GM18520 (cell line): ENCODE measurements at regions not wholly inside any gene's neighbourhood (a gene's known extent, or its start where the extent isn't known, plus 50 kb on each side); places are given as distances from the start of the nearest gene placed in this dataset.

Experiments used
- ATAC-seq: cut with Tn5 transposase; IDR thresholded peaks from one replicate; pipeline ENCODE4 v1.9.1; 2021; ENCODE audit not compliant: unreplicated experiment

DNA sequence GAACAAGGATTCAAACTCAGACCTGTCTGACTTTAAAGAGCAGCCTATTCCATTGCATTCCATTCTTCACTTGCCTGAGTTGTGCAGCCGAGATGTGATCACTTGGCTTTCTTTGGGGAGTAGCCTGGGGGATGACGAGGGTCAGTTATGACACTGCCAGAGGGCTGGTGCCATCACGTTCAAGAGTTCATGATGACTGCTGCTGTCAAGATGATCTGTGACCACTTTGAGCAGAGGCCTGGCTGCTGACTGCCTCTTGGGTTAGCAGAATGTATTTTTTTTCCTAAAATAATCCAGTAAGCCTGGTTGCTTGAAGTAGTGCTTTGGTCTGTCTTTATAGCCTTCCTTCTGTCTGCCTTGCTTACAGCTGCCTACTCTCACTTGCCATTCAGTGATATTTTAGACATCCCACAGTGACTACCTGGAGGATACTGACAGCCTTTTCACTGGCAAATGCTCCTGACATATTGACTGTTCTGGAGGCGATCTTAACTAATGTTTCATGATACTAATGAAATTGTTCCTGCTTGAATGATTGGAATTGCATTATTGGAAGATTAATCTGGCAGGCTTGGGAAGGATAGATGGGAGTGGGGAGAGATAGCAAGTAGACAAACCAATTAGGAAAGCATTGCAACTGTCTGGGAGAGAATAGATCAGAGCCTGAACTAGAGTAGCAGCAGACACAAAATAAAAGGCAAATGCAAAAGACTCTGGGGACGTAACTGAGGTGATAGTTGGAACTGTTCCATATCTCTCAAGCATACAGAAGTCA is 221.6 kb upstream of the LCORL start:
- no peak for ATAC-seq

DNA sequence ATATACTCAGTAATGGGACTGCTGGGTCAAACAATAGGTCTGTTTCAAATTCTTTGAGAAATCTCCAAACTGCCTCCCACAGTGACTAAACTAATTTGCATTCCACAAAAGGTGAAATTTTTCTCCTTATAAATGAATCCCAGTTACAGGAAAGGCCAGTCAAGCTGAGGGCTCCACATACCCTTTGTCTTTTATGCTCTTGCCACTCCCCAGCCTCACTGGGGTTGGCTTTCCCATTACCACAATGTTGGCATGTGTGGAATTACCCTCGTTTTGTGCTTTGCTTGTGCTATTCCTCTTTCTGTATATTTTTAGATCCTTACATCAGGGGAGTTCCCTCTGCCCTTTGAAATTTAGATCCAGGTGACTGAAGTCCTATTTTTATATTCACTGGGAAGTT is 220.2 kb upstream of the LCORL start:
- no peak for ATAC-seq

DNA sequence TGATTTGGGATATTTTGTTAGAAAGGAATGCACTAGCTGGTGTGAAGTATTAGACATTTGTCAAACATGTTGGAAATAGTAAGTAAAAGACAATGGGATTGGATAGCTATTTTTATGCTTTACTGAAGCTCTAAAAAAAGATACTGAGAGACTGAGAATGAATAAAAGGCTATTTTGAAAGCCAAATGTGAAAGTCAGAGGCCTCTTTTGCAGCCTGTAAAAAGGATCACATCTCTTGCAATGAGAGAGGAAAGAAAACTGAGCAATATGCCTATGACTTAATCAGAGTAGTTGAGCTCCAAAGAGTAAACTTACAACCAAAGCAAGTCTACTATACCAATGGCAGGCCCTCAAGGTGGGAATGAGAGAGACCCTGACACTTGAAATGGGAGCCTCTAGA is 212.6 kb upstream of the LCORL start:
- ATAC-seq, result no peak

DNA sequence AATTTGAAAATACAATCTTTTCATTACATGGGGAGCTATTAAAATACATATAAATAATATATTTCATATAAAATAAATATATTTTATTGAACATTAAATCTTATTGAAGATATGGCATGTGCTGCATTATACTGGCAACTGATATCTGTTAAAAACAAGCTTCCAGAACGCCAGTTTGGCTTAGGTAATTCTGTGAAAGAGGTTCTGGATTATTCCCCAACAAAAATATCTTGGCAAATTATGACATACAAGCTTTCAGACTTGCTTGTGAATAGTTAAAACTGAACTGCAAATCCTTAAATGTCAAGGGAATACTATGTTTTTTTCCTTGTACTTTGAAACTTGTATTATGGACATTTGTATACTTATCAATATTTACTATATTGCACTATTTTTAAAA is 210.2 kb upstream of the LCORL start:
- ATAC-seq, result no peak

GRCh38 chr4:18227880-18228279 is 206.3 kb upstream of the LCORL start:
- no peak for ATAC-seq

DNA sequence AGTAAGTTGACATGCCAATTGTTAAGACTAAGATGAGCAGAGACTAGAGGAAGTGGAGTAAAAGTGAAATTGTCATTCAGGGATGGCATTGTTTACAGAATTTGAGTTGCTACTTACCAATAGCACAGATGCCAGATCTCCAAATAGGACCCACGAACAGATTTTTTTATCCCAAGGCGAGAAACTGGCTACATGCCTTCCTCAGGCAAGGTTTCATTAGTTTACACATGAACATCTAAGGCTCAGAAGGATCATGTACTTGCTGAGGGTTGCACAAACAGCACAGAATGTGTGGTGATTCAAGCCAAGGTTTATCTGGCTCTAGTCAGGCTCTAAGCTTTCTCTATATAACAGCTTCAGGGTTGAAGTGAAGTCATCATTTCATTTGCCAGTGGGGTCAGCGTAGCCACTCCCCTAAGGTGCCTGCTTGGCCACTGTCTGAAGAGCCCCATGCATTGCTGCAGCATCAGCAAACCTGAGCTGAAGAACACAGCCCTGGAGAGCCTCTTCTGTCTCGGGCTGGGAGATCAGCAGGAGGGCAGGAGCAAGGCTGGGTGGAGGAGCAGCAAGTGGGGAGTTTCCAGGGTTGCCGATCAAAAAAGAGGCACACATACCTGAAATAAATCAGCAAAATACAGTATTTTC is 193.0 kb upstream of the LCORL start:
- ATAC-seq, result no peak

DNA sequence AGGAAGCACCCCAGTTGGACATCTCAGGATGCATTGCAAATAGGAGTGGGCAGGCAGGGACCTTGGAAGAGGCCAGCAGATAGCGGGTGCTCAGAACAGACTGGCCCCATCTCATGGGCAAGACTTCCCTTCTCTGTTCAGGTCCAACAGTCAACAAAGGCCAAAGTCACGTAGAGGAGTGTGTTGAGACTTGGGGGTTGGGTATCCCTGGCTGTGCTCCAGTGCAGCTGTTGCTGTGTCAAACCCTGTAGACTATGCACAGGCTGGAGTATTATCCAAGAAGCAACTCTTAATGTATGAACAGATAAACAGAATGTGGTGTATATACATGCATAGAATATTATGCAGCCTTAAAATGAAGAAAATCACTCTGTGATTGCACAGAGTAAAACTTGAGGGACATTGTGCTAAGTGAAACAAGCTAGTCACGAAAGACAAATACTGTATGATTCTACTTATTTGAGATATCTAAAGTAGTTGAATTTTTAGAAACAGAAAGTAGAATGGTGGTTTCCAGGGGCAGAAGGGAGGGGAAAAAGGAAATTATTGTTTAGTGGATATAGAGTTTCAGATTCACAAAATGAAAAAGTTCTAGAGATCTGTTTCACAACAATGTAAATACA is 192.1 kb upstream of the LCORL start:
- no peak for ATAC-seq

- peak; percentile 58 for ATAC-seq
These were observed 187.9 kb upstream of the LCORL start for GRCh38 chr4:18209448-18209847.

DNA sequence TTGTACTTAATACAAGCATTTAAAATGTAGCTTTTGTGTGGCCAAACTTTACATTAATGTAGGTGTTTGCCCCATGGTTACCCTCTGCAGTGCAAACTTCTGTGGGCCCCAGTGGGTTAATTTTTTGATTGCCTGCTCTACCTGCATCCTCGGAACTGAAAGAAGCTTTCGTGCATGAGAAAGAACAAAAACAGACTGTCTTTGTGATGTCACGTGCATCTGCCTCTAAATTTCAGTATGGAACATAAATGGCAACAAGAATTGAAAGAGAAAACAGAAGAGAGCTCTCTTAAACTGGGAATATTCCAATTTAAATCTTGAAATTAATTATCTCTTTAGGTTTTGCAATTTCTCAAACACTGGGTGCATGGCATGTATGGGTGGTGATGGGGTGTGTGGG is 182.4 kb upstream of the LCORL start:
- ATAC-seq, result no peak

DNA sequence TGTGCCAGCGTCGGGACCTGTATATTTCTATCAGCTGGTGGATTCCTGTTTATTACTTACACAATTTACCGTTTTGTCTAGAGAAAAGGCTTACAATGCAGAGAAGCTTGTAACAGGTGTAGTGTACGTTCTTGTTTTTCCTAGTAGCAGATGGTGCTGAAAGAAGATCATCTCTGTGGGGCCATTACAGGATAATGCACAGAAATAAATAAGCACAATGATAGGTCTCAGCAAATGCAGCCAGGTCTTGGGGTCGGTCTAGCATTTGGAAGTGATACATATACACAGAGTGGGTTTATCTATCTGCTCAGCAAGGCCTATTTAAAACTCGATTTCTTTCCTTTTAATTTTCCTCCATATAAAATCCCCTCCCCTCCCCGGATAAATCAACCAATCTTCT is 180.9 kb upstream of the LCORL start:
- ATAC-seq, result no peak

DNA sequence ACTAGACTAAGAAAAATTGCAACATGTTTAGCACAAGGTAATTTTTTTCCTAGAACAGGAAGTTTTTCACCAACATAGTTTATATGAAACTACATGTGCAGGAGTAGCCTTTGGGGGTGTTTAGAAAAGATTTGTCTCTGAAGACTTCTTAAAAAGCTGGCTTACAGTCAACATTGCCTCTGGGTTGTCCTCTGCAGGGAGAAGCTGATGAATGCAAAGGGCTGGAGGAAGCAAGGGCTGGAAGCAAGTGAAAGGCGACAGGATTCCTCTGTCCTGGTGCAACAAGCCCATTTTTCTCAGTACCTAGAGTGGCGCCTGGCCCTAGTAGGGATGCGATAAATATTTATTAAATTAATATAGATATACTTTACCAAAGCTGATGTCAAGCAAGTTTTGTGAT is 180.3 kb upstream of the LCORL start:
- ATAC-seq, result no peak

GRCh38 chr4:18198653-18199052 is 177.1 kb upstream of the LCORL start:
- ATAC-seq, result no peak

- no peak for ATAC-seq
These were observed 175.9 kb upstream of the LCORL start for GRCh38 chr4:18197467-18197866.

- ATAC-seq, result no peak
These were observed 172.7 kb upstream of the LCORL start for GRCh38 chr4:18194278-18194677.

- no peak for ATAC-seq
These were observed 171.3 kb upstream of the LCORL start for GRCh38 chr4:18192901-18193300.

DNA sequence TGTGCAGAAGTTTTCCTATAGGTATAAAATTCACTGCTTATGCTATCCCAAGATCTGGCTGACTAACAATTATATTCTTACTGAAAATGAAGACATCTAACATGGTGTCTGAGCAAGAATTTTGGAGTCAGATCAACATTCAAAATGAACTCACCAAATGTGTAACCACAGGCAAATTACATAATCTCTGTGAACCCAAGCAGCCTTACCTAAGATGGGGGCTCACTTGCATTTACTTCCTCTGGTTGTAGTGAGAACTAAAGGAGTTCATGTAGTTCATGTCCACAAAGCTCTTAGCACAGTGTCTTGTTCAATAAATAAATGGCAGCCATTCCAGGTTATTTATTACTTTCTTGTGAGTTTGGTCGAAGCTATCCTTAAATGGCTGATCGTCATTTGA is 163.9 kb upstream of the LCORL start:
- ATAC-seq, result no peak

DNA sequence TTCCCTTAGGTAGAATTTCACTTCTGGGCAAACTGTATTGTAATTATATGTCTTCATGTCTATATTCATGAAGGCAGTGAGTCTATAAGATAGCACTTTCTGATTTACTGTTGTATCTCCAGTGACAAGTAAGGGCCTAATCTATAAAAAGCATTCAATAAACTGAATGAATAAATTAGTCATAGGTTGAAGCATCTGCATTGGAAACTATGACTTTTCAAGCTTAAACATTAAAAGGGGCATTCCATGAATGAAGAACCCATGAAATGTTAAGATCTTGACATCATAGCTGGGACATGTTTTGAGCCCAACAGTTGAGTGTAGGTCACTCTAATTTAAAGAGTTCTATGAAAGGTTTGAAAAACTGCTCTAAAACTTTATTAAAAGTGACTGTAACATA is 159.3 kb upstream of the LCORL start:
- peak; percentile 36 for ATAC-seq

DNA sequence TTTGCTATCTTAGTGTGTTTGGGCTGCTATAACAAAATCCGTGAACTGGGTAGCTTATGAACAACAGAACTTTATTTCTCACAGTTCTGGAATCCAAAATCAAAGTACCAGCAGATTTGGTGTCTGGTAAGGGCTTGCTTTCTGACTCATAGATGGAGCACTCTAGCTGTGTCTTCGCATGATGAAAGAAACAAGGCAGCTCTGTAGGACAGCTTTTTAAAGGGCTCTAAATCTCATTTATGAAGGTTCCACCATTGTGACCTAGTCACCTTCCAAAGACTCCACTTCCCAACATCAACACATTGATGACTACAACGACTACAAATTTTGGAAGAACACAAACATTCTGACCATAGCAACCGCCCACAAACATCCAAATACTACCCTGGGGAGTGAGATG is 158.6 kb upstream of the LCORL start:
- ATAC-seq, result no peak

GRCh38 chr4:18171896-18172295 is 150.3 kb upstream of the LCORL start:
- no peak for ATAC-seq

- no peak for ATAC-seq
These were observed 146.3 kb upstream of the LCORL start for GRCh38 chr4:18167831-18168230.

DNA sequence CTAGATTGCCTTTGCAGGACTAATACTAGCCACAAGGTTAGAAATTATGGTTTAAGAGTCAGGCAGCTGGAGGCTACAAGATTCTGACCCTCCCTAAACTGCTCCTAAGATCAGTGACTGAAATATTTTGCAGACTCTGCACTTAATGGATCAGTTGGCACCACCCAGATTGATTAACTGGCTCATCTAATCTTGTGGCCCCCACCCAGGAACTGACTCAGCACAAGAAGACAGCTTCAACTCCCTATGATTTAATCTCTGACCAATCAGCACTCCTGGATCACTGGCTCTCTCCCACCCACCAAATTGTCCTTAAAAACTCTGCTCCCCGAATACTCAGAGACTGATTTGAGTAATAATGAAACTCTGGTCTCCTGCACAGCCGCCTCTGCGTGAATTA is 145.4 kb upstream of the LCORL start:
- ATAC-seq, result no peak

DNA sequence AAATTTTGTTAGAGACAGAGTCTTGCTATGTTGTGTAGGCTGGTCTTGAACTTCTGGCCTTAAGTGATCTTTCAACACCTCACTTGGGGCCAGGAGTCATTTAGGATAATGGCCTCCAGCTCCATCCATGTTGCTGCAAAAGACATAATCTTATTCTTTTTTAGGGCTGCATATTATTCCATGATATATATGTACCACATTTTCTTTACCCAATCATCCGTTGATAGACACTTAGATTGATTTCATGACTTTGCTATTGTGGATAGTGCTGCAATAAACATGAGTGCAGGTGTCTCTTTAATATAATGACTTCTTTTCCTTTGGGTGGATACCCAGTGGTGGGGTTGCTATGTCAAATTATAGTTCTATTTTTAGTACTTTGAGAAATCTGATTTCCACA is 140.9 kb upstream of the LCORL start:
- no peak for ATAC-seq
